Ureter (tissue), 1 donor: ENCODE measurements at regions not wholly inside any gene's neighbourhood (a gene's known extent, or its start where the extent isn't known, plus 50 kb on each side); places are given as distances from the start of the nearest gene placed in this dataset.

Experiments
- DNase-seq: peaks from one replicate; pipeline ENCODE4 v3.0.0-alpha.2; 2020; ENCODE audit warnings: low spot score
- donor health status: DM: yes; HTN: yes; CAD: no.

DNA sequence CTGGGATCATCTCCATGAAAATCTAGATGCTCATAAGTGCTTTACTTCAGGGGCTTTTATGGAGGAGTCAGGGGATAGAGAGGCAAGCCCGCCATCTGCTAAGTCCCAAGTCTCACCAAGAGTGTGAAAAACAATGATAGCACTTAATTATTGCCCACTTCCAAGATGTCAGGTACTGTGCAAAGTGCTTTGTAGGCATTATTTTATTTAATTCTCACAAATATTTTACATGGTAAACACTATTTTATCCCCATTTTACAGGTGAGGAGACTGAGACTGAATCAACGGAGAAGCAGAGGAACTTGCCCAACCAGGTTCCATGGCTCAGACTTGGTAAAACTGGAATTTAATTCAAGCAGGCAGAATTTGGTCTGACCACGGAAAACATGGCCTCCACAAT, 147.5 kb downstream of the ACKR3 start:
- no peak for DNase-seq

DNA sequence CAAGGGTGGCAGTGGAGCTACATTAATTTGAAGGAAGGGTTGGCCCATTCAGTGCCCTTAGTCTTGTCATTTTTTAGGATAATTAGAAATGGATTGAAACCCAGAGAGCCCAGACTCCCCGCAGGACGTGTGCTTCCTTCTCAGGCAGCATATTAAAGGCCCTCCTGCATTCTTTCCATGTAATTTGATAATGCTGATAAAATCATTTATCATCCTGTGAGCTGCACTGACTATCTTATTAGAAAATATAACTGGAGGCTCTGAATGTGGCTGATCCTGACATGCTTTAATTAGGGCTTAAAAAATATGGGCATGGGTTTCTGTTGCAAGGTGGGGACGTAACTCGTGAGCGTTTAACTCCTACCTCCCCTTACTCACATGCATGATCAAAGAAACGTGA, 148.1 kb downstream of the ACKR3 start:
- no peak for DNase-seq

DNA sequence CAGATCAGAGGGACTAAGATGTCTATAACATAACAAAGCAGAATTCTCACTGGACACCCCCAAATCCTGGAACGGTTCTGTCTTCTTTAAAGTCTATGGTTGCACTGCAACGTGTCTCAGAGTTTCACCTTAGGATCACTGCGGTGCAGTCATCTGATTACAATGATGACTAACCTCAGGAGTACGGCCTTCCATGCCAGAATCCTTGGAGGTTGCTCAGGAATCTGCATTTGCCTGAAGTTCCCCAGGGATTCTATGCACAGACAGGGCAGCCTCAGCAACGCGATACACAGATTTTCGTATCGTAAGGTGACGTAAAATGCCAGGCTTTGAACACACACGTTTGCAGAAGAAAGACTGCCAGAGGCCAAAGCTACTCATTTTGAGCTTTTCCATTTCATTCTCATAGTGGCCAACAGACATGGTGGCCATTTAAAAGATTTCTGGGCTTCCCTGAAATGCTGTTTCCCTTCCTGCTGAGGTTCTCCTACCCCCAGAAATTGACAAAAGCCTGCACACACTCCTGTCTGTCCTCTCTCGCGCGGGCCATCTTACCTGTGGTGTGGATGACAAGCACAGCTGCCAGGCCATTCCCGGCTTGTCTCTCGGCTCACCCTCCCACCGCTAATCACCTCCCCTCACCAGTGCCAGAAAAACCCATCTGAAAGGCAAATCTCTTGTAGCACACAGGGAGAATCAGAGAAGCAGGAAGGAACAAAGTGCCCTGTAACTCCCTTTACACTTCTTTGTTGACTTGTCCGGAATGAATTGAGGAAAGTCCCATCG, 148.8 kb downstream of the ACKR3 start:
- DNase-seq: no peak

GRCh38 chr2:236719192-236719635, 149.6 kb downstream of the ACKR3 start:
- no peak for DNase-seq

- no peak for DNase-seq
Observed at GRCh38 chr2:236720974-236721540, 151.4 kb downstream of the ACKR3 start.

GRCh38 chr2:236724200-236724599, 154.6 kb downstream of the ACKR3 start:
- DNase-seq: no peak

DNA sequence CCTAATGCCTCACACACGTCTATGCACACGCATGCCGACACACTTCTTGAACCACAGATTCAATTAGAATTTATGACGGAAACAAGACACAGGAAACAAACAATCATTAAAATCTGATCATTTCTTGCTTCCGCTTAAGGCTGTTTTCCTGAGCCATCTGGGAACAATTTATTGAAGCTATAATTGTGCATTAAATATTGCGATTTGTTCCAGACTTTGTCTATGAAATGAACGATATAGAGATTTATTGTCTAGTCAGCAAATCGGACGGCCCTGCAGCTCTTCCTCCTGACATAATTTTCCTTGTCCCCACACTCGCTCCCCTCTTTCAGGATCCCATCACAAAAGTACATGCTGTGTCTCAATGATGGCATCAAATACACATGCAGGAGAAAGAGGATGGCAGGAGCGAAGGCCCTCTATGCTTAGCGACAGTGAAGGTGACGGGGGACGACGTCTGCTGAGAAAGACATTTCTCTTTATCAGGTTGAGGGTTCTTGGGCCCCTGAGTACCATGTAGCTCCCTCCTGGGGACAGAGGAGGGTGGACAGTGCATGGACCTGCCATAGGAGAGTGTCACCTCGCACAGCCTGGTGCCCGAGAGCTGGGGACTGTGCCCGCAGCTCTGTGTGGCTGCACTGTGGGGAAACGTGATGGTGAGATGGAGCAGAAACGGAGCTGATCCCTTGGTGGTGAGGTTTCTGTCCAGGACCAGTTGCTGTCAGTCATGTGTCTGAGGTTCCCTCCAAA, 157.3 kb downstream of the ACKR3 start:
- DNase-seq: no peak

DNA sequence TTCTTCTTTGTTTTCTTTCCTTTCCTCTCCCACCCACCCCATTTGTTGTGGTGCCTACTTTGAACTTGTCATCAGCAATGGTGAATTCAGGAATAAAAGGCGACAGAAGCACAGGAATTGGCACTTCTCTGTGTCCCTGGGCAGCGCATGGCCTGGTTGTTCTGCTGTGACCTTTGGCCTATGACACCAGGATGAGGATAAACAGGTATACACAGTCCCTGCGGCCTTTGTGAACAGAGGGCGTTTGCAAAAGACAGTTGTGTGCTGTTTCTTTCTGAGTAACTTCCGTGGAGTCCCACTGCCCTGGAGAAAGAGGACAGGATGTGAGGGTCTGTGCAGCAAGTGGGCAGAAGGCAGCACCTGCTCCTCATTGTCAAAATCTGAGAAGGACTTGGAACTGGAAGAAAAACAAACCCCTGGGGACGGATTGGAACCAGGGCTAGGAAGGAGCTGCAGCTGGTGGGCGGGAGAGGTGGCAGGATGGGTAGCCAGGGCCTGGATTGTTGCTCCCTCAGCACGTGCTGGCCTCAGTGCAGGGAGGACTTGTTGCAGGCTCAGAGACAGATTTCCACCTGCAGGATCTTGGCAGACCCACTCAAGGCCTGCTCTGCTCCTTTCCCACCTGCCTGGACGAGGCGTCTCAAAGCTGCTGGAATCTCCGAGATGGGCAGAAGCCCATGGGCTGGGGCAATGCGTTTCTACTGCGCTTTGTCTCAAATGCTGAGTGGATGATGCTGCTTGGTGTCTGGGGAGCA, 159.5 kb downstream of the ACKR3 start:
- DNase-seq: no peak

- no peak for DNase-seq
Observed at GRCh38 chr2:236730393-236730792, 160.8 kb downstream of the ACKR3 start.

DNA sequence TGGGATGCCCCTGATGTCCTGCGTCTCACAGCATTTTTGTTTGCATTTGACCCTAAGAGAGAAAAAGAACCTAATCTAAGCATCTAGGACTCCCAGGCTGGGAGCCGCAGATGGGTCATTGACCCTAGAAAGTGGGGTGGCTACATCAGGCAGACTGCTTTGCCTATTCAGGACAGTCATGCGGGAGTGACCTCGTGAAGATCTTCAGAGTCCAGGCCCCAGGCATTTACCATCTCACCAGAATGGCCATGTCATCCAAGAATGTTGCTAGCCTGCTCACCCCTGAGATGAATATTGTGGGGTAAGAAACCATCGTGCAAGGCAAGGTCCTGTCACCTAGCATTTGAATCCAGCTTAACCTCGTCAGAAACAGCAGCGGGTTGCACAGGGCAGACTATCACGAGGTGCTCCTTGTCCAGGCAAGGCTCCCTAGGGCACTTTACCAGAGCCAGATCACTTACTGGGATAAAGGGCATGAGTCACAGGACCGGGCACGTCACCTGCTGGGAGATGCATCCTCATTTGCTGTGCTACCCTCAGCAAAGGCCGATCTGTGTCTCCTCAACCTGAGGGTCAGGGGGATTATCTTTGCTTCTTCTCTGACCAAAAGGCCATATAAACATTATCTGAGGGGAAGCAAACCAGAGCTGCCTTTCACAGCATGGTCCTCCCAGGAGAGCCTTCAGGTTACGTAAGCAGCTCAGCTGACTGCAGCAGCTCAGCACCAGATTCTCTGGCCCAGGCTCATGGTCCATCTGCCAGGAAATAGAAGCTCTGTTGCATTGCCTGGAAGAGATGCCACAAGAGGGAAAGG, 162.3 kb downstream of the ACKR3 start:
- peak; percentile 79 for DNase-seq

- DNase-seq: no peak
Observed at GRCh38 chr2:236733156-236733555, 163.5 kb downstream of the ACKR3 start.

DNA sequence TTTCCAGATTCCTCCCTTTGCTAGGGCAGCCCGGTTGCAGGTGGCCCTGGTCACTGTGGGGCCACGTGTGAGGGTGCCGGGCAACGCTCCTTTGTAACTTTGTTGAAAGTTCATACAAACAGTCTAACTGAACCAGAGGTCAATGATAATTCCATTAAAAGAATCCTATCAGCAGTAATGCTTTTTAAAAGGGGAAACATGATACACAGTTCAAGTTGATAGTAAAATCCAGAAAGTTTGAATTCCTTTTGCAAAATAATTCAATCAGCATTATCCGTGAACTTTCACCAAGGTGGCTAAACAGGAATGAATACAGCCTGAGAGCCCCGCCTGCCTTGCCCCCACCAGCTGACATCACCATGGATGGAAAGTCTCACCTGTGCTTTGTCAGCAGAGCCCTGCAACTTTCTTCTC, 166.2 kb downstream of the ACKR3 start:
- no peak for DNase-seq

DNA sequence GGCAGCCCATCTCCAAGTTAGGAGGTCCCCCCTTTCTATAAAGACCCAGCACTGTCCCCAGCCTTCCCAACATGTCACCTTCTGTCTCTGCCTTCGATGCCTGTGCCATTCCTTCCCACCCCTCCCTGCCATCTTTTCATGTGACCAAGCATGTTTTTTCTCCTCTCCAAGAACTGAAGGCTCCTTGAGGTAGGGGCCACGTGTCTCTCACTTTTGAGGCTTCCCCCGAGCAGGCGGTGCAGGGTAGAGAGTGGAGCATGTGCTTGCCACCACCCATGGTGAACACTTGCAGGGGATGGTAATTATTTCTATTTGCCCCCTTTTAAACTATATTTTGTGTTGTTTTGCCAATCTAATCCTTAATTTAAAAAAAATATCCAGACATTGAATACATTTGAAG, 168.4 kb downstream of the ACKR3 start:
- no peak for DNase-seq

DNA sequence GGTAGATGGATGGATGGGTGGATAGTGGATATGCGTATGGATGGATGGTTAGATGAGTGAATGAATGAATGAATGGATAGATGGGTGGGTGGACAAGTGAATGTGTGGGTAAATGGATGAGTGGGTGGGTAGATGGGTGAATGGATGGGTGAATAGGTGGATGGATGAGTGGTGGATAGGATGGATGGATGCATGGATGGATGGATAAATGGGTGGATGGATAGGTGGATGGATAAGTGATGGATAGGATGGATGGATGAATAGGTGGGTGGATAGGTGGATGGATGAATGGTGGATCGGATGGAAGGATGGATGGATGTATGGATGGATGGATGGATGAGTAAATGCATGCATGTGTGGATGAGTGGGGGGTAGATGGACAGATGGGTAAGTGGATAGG, 169.3 kb downstream of the ACKR3 start:
- no peak for DNase-seq

DNA sequence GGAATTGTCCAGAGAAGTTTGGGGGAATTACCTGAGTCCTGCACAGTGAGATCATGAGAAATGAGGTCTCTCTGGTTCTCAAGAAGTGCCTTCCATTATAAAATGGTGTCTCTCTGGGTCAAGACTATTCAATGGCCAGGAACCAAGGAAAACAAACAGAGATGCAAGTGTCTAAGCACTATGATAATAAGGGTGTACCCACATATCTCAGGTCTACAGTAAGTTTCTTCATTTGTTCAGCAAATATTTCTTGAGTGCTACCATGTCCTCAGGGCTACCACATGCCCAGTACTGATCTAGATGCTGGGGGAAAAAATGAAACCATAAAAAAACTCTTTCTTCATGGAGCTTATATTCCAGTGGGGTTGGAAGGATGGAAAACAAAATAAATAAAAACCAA, 170.0 kb downstream of the ACKR3 start:
- no peak for DNase-seq

GRCh38 chr2:236740506-236740905, 170.9 kb downstream of the ACKR3 start:
- DNase-seq: no peak

DNA sequence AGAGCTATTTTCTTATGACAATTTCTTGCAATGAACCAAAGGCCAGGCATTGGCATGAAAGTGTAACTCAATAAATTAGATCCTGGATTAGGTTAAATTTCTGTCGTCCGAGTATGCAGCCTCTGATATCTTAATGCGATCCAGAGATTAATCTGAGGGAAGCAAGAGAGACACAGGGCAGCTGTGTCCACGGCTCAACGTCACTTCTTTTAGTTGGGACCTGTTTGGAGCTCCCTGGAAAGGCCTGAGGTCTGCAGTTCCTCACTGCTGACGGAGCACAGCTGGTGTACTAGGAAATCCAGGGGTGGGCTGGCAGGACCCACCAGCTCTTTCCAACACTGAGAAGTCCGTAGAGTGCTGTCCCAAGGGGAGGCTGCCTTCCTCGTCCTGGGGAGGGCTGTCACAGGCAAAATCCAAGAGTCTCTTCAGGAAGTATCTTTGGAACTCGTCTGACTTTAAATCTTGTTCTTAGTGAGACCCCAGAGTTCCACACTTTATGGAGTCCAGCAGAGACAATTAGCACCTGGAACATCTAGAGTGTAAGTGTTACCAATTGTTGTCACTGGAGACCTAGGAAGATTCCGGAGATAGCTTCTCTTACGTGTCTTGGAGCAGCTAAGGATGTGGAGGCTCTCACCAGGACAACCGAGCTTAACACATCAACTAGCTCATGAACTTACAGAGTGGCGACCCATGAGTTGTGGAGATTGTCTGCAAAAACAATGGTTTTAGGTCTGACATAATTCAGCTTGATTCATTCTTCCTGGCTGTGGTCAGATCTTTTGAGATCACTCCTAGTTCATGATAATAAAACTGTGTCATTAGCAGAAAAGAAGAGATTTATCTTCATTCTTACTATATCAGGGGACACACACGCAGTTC, 173.7 kb downstream of the ACKR3 start:
- DNase-seq: no peak

DNA sequence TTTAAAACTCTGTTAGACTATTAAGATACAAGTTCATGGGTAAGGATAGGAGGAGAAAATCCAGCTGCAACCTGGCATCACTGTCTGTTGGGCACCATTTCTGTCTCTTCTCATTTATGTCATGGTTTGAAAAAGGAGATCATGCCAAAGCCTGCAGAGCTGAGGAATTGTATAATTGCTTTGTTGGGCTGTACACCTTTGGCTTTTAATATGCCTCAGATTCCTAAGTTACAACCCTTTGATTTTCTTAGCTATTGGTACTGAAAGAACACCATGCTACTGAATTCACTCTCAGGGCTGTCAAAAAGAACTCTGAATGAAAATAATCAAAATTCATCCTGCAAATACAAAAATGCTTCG, 174.3 kb downstream of the ACKR3 start:
- DNase-seq: no peak

- DNase-seq: no peak
Observed at GRCh38 chr2:236744281-236744705, 174.7 kb downstream of the ACKR3 start.

GRCh38 chr2:236744716-236745115, 175.1 kb downstream of the ACKR3 start:
- no peak for DNase-seq
